Activated CD8-positive, alpha-beta memory T cell treated with anti-CD3 and anti-CD28 coated beads for 48 hours (primary cell): ENCODE measurements at regions not wholly inside any gene's neighbourhood (a gene's known extent, or its start where the extent isn't known, plus 50 kb on each side); places are given as distances from the start of the nearest gene placed in this dataset.
"Not testable (repeated sequence)": the region's sequence is repeated elsewhere in the genome, so short reads cannot be mapped to it uniquely, and the experiment has no call there.

Source experiments
- DNase-seq, 3 experiments: peaks; one replicate each; pipeline ENCODE4 v3.0.0-alpha.2; 2020; ENCODE audit warnings: low read depth in 2 of 3, low spot score in 2 of 3

GRCh38 chr1:233435622-233436021 lies 108.1 kb downstream of the MAP3K21 start:
- DNase-seq: no peak

GRCh38 chr1:233439721-233440120 lies 112.2 kb downstream of the MAP3K21 start:
- no peak for DNase-seq

GRCh38 chr1:233440951-233441401 lies 113.5 kb downstream of the MAP3K21 start:
- DNase-seq: no peak

- DNase-seq: no peak
Measured at GRCh38 chr1:233442026-233442780, 114.7 kb downstream of the MAP3K21 start.

- no peak for DNase-seq
Measured at GRCh38 chr1:233443040-233443760, 115.7 kb downstream of the MAP3K21 start.

- DNase-seq: no peak
Measured at GRCh38 chr1:233444484-233444883, 117.0 kb downstream of the MAP3K21 start.

- no peak for DNase-seq
Measured at GRCh38 chr1:233445737-233446136, 118.2 kb downstream of the MAP3K21 start.

- DNase-seq: no peak
Measured at GRCh38 chr1:233446935-233447334, 119.4 kb downstream of the MAP3K21 start.

GRCh38 chr1:233448109-233448689 lies 120.7 kb downstream of the MAP3K21 start:
- no peak for DNase-seq

- DNase-seq: no peak
Measured at GRCh38 chr1:233452724-233453123, 125.2 kb downstream of the MAP3K21 start.

GRCh38 chr1:233453433-233454200 lies 126.1 kb downstream of the MAP3K21 start:
- DNase-seq: no peak

GRCh38 chr1:233459470-233459945 lies 132.0 kb downstream of the MAP3K21 start:
- DNase-seq: no peak

GRCh38 chr1:233459968-233460367 lies 132.4 kb downstream of the MAP3K21 start:
- DNase-seq: no peak

- no peak for DNase-seq
Measured at GRCh38 chr1:233460692-233461091, 133.2 kb downstream of the MAP3K21 start.

- no peak for DNase-seq
Measured at GRCh38 chr1:233461847-233462246, 134.3 kb downstream of the MAP3K21 start.

GRCh38 chr1:233463333-233463732 lies 135.8 kb downstream of the MAP3K21 start:
- no peak for DNase-seq

GRCh38 chr1:233465745-233466343 lies 138.3 kb downstream of the MAP3K21 start:
- no peak for DNase-seq

- DNase-seq: no peak
Measured at GRCh38 chr1:233470741-233471499, 143.0 kb upstream of the KCNK1 start.

- not testable (repeated sequence) for DNase-seq
Measured at GRCh38 chr1:233471851-233472250, 142.1 kb upstream of the KCNK1 start.

- not testable (repeated sequence) for DNase-seq
Measured at GRCh38 chr1:233472796-233473195, 141.1 kb upstream of the KCNK1 start.
